PC-3 (cell line): ENCODE measurements at regions not wholly inside any gene's neighbourhood (a gene's known extent, or its start where the extent isn't known, plus 50 kb on each side); places are given as distances from the start of the nearest gene placed in this dataset.

ENCODE experiments used
- CTCF ChIP-seq: fragments of 300-600 bp; sonication (generic); conservative IDR thresholded peaks from 2 replicates; pipeline ENCODE4 v1.5.1; 2017; ENCODE audit warnings: antibody characterized with exemption, low read depth, mild to moderate bottlenecking, low read length
- EZH2phosphoT487 ChIP-seq: fragments of 300-600 bp; sonication (generic); IDR thresholded peaks from 2 replicates; pipeline ENCODE4 v1.6.1; 2018; ENCODE audit warnings: mild to moderate bottlenecking, antibody characterized with exemption, low read length, borderline replicate concordance

DNA sequence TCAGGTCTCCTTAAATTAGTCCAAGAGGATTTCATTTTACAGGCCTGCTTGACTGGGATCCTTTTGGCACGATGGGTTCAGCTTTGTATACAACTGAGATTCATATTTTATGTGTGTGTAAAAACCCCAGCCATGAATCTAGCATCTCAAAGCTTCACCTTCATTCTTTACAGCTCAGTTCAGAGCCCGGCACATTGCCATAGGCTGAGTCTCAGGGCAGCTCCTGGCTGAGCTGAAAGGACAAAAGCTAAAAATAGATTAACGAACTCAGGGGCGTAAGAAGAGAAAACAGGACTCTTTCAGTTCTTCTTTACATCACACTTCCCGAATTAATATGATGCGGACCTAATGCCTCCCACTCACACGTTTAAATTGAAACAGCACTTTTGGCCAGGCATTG is 262.8 kb upstream of the PBX1 start:
- no peak for TF ChIP-seq CTCF
- TF ChIP-seq EZH2phosphoT487, result no peak
